ENCODE measurements at regions not wholly inside any gene's neighbourhood (a gene's known extent, or its start where the extent isn't known, plus 50 kb on each side); places are given as distances from the start of the nearest gene placed in this dataset.

GRCh38 chr1:50266509-50266908, 156.7 kb downstream of the DMRTA2 start:
- DNase-seq (ENCODE audit: low read depth, low spot score) (no peak), FAIRE-seq (no peak)
- H2AFZ ChIP-seq (ENCODE audit: low read depth, low read length) = no peak overlapping the region
- H3K4me1 ChIP-seq (ENCODE audit: control insufficient read depth, extremely low read depth, insufficient read depth, low read length) = no peaks in the 10 kb centered on the region
- H3K36me3 ChIP-seq (ENCODE audit: control insufficient read depth in 2 of 2, extremely low read depth in 1 of 2, insufficient read depth in 2 of 2, low read length in 2 of 2) = no peaks in the 10 kb centered on the region
- no peaks in the 10 kb centered on the region for H3K79me2 ChIP-seq (ENCODE audit: control insufficient read depth, insufficient read depth, low read length)
- H3K9ac ChIP-seq (replicated peaks; ENCODE audit: extremely low read depth, insufficient read depth, low read length) = no peak overlapping the region
- no peak overlapping the region for H3K4me2 ChIP-seq (ENCODE audit: insufficient read depth, low read length)
- ChIA-PET CTCF (no interaction called here), POLR2A (no interaction called here)
- no peaks in the 10 kb centered on the region for H3K27me3 ChIP-seq (ENCODE audit: control insufficient read depth in 2 of 2, insufficient read depth in 2 of 2, low read length in 2 of 2)
- no peaks in the 10 kb centered on the region for H4K20me1 ChIP-seq (replicated peaks; ENCODE audit: control insufficient read depth, extremely low read depth, insufficient read depth, low read length)
- no peaks in the 10 kb centered on the region for H3K9me3 ChIP-seq (replicated peaks; ENCODE audit: control insufficient read depth, insufficient read depth, low read length)
- no peak for TF ChIP-seq POLR2A (IDR thresholded peaks at IDR 0.05; ENCODE audit: low read depth, low read length)
- TF ChIP-seq GATA2 (IDR thresholded peaks at IDR 0.05; ENCODE audit: insufficient read depth, insufficient read length, low read depth, low read length) = no peak
- no peak for TF ChIP-seq FOS (IDR thresholded peaks at IDR 0.05; ENCODE audit: borderline replicate concordance, insufficient read depth, low read length)
- TF ChIP-seq MAX (IDR thresholded peaks at IDR 0.05; ENCODE audit: insufficient read depth, insufficient read length) = no peak
- TF ChIP-seq POLR2AphosphoS5 (IDR thresholded peaks at IDR 0.05; ENCODE audit: insufficient read depth, low read depth, low read length) = no peak
- TF ChIP-seq JUN (IDR thresholded peaks at IDR 0.05; ENCODE audit: borderline replicate concordance, insufficient read depth, insufficient read length, low read depth) = no peak
- no peaks in the 10 kb centered on the region for H3K9me1 ChIP-seq (replicated peaks; ENCODE audit: control insufficient read depth, extremely low read depth, insufficient read depth, low read length)
- no peak overlapping the region for H3K4me3 ChIP-seq (replicated peaks in 1 of 3; ENCODE audit: insufficient read depth in 1 of 3, low read depth in 1 of 3, low read length in 3 of 3)
- dilution Hi-C loops (cut with MboI; ENCODE audit: extremely low pct_ligation_motif_present, low sequenced_read_pairs) = no loop called here
- no peak overlapping the region for H3K27ac ChIP-seq (ENCODE audit: insufficient read depth, low read depth, low read length)
- BruUV-seq (replicated peaks) = no TSS peak
- intact Hi-C loops (cut with micrococcal nuclease) = no loop called here

GRCh38 chr1:50265790-50266314, 157.1 kb downstream of the ELAVL4 start:
- FAIRE-seq (no peak), DNase-seq (ENCODE audit: low read depth, low spot score) (no peak)
- no peaks in the 10 kb centered on the region for H4K20me1 ChIP-seq (replicated peaks; ENCODE audit: control insufficient read depth, extremely low read depth, insufficient read depth, low read length)
- TF ChIP-seq CTCF (IDR thresholded peaks at IDR 0.05; ENCODE audit: extremely low read depth in 1 of 2, insufficient read depth in 1 of 2, low read depth in 1 of 2, low read length in 2 of 2) = no peak
- TF ChIP-seq POLR2AphosphoS5 (IDR thresholded peaks at IDR 0.05; ENCODE audit: insufficient read depth, low read depth, low read length) = no peak
- TF ChIP-seq EZH2 (IDR thresholded peaks at IDR 0.05; ENCODE audit: borderline replicate concordance, low read depth, low read length, severe bottlenecking) = no peak
- no peak for TF ChIP-seq JUN (IDR thresholded peaks at IDR 0.05; ENCODE audit: borderline replicate concordance, insufficient read depth, insufficient read length, low read depth)
- no peak for TF ChIP-seq POLR2A (IDR thresholded peaks at IDR 0.05; ENCODE audit: low read depth, low read length)
- TF ChIP-seq MAX (IDR thresholded peaks at IDR 0.05; ENCODE audit: insufficient read depth, insufficient read length) = no peak
- no peak for TF ChIP-seq FOS (IDR thresholded peaks at IDR 0.05; ENCODE audit: borderline replicate concordance, insufficient read depth, low read length)
- no peak for TF ChIP-seq GATA2 (IDR thresholded peaks at IDR 0.05; ENCODE audit: insufficient read depth, insufficient read length, low read depth, low read length)
- no peak for TF ChIP-seq MYC (IDR thresholded peaks at IDR 0.05; ENCODE audit: low read depth, low read length)
- no peaks in the 10 kb centered on the region for H3K9me1 ChIP-seq (replicated peaks; ENCODE audit: control insufficient read depth, extremely low read depth, insufficient read depth, low read length)
- H3K4me1 ChIP-seq (ENCODE audit: control insufficient read depth, extremely low read depth, insufficient read depth, low read length) = no peaks in the 10 kb centered on the region
- intact Hi-C loops (cut with micrococcal nuclease) = no loop called here
- no peak overlapping the region for H3K9ac ChIP-seq (replicated peaks; ENCODE audit: extremely low read depth, insufficient read depth, low read length)
- POLR2A ChIA-PET = no interaction called here
- H3K4me3 ChIP-seq (replicated peaks in 1 of 3; ENCODE audit: insufficient read depth in 1 of 3, low read depth in 1 of 3, low read length in 3 of 3) = no peak overlapping the region
- no peak overlapping the region for H2AFZ ChIP-seq (ENCODE audit: low read depth, low read length)
- H3K27me3 ChIP-seq (ENCODE audit: control insufficient read depth in 2 of 2, insufficient read depth in 2 of 2, low read length in 2 of 2) = no peaks in the 10 kb centered on the region
- no peaks in the 10 kb centered on the region for H3K36me3 ChIP-seq (ENCODE audit: control insufficient read depth in 2 of 2, extremely low read depth in 1 of 2, insufficient read depth in 2 of 2, low read length in 2 of 2)
- no TSS peak for BruUV-seq (replicated peaks)
- H3K79me2 ChIP-seq (ENCODE audit: control insufficient read depth, insufficient read depth, low read length) = no peaks in the 10 kb centered on the region
- no peak overlapping the region for H3K27ac ChIP-seq (ENCODE audit: insufficient read depth, low read depth, low read length)
- H3K9me3 ChIP-seq (replicated peaks; ENCODE audit: control insufficient read depth, insufficient read depth, low read length) = no peaks in the 10 kb centered on the region
- dilution Hi-C loops (cut with MboI; ENCODE audit: extremely low pct_ligation_motif_present, low sequenced_read_pairs) = no loop called here
- H3K4me2 ChIP-seq (ENCODE audit: insufficient read depth, low read length) = no peak overlapping the region
- CTCF ChIA-PET = no interaction called here
